Loucy (cell line): ENCODE measurements at regions not wholly inside any gene's neighbourhood (a gene's known extent, or its start where the extent isn't known, plus 50 kb on each side); places are given as distances from the start of the nearest gene placed in this dataset.

Experiments
- H2AFZ ChIP-seq: fragments of 200-600 bp; sonication (generic); 2 replicates; pipeline ENCODE4 v1.6.0; 2016; ENCODE audit warnings: antibody characterized with exemption, mild to moderate bottlenecking, low read length, moderate library complexity
- H3F3A ChIP-seq: fragments of 200-600 bp; 2 replicates; pipeline ENCODE4 v1.6.0; 2016; ENCODE audit warnings: antibody characterized with exemption, low read depth, mild to moderate bottlenecking
- H3K27me3 ChIP-seq: fragments of 200-600 bp; sonication (generic); 2 replicates; pipeline ENCODE4 v1.6.1; 2014; ENCODE audit warnings: low read length, mild to moderate bottlenecking; ENCODE audit not compliant: insufficient read depth, poor library complexity, severe bottlenecking
- H3K36me3 ChIP-seq: fragments of 200-600 bp; sonication (generic); 2 replicates; pipeline ENCODE4 v1.6.1; 2016; ENCODE audit warnings: low read length; ENCODE audit not compliant: insufficient read depth
- H3K4me1 ChIP-seq: fragments of 200-600 bp; sonication (generic); 2 replicates; pipeline ENCODE4 v1.5.1; 2014; ENCODE audit warnings: low read length, mild to moderate bottlenecking; ENCODE audit not compliant: insufficient read depth, poor library complexity, severe bottlenecking
- H3K4me2 ChIP-seq: fragments of 200-600 bp; sonication (generic); 2 replicates; pipeline ENCODE4 v1.6.0; 2014; ENCODE audit warnings: antibody characterized with exemption, low read length, low read depth, mild to moderate bottlenecking; ENCODE audit not compliant: poor library complexity, severe bottlenecking
- H3K4me3 ChIP-seq: fragments of 200-600 bp; sonication (generic); 2 replicates; pipeline ENCODE4 v1.5.1; 2014; ENCODE audit warnings: low read length, mild to moderate bottlenecking, mixed read lengths; ENCODE audit not compliant: poor library complexity, severe bottlenecking
- H3K79me2 ChIP-seq: fragments of 200-600 bp; sonication (generic); 2 replicates; pipeline ENCODE4 v1.6.1; 2014; ENCODE audit warnings: low read length; ENCODE audit not compliant: insufficient read depth
- H3K9ac ChIP-seq: fragments of 200-600 bp; sonication (generic); 2 replicates; pipeline ENCODE4 v1.6.0; 2014; ENCODE audit warnings: mild to moderate bottlenecking, low read depth, low read length, moderate library complexity; ENCODE audit not compliant: poor library complexity, severe bottlenecking
- H3K9me2 ChIP-seq: fragments of 200-600 bp; sonication (generic); replicated peaks from 2 replicates; pipeline ENCODE4 v1.6.1; 2016; ENCODE audit warnings: low read depth, low read length, mixed read lengths
- H3K9me3 ChIP-seq: fragments of 200-600 bp; sonication (generic); 2 replicates; pipeline ENCODE4 v1.6.1; 2014; ENCODE audit warnings: mild to moderate bottlenecking, antibody characterized with exemption, low read length, low read depth; ENCODE audit not compliant: insufficient read depth
- H4K20me1 ChIP-seq: fragments of 200-600 bp; sonication (generic); 2 replicates; pipeline ENCODE4 v1.6.0; 2014; ENCODE audit warnings: antibody characterized with exemption, low read length, mild to moderate bottlenecking; ENCODE audit not compliant: insufficient read depth, poor library complexity, severe bottlenecking
- EZH2phosphoT487 ChIP-seq: fragments of 200-600 bp; IDR thresholded peaks from 2 replicates; pipeline ENCODE4 v1.6.1; 2018; ENCODE audit warnings: antibody characterized with exemption, mild to moderate bottlenecking, moderate library complexity, borderline replicate concordance
- TF ChIP-seq, protein P1 (sequence below): fragments of 200-600 bp; sonication (generic); conservative IDR thresholded peaks from 2 replicates; pipeline ENCODE4 v1.5.1; 2014; ENCODE audit warnings: mild to moderate bottlenecking, antibody characterized with exemption, low read length

DNA sequence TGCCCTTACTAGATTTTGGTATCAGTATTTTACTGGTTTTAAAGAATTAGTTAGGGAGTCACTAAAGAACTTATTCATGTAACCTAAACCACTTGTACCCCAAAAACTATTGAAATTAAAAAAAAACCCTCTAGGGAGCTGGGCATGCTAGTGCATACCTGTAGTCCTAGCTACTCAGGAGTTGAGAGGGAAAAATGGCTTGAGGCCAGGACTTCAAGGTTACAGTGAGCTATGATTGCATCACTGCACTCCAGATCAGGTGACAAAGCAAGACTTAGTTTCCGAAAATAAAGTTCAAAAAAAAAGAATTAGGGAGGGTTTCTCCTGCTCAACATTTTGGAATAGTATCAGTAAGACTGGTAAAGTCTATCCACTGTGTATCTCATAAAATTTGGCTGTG lies 364.4 kb upstream of the LUZP2 start:
- no peaks in the 10 kb centered on the region for H3K36me3 ChIP-seq
- no peak for TF ChIP-seq EZH2phosphoT487

DNA sequence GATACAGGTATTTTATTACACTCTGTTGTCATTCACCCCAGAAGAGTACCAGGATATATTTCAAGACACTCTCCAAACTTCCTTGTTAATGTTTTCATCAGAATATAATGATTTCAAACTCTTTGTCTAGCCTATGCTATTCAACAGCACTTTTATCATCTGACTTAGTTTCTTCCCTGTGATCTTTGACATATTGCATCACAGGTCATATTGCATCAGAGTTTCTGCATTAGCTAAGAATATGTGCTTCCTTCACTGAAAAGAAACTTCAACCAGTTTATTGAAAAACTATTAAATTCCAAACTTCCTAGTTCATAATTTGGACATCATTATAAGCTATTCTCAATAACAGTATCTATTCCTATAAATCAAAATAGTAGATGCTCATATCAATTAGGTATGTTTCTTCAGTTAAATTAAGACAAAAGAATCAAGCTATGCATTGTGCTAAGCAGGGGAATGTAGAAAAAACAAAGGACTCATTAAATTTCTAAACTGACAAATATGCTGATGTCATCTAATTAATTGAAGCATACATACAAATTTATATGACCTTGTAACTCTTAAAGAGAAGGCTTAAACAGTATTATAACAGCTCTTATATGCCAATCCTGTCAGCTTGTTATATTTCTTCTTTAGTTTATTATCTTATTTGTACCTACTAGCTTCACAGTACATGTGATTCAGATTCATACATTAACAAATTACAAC lies 361.8 kb upstream of the LUZP2 start:
- no peaks in the 10 kb centered on the region for H3K27me3 ChIP-seq
- no peak overlapping the region for H2AFZ ChIP-seq
- H3K9me2 ChIP-seq: no peaks in the 10 kb centered on the region
- no peaks in the 10 kb centered on the region for H3K4me1 ChIP-seq
- H3K9me3 ChIP-seq: no peaks in the 10 kb centered on the region
- H3K4me3 ChIP-seq: no peak overlapping the region
- no peak overlapping the region for H3K9ac ChIP-seq
- no peak overlapping the region for H3K4me2 ChIP-seq
- H3K79me2 ChIP-seq: no peaks in the 10 kb centered on the region
- no peaks in the 10 kb centered on the region for H3F3A ChIP-seq
- no peaks in the 10 kb centered on the region for H4K20me1 ChIP-seq
- no peaks in the 10 kb centered on the region for H3K36me3 ChIP-seq
- TF ChIP-seq, protein P1, sequence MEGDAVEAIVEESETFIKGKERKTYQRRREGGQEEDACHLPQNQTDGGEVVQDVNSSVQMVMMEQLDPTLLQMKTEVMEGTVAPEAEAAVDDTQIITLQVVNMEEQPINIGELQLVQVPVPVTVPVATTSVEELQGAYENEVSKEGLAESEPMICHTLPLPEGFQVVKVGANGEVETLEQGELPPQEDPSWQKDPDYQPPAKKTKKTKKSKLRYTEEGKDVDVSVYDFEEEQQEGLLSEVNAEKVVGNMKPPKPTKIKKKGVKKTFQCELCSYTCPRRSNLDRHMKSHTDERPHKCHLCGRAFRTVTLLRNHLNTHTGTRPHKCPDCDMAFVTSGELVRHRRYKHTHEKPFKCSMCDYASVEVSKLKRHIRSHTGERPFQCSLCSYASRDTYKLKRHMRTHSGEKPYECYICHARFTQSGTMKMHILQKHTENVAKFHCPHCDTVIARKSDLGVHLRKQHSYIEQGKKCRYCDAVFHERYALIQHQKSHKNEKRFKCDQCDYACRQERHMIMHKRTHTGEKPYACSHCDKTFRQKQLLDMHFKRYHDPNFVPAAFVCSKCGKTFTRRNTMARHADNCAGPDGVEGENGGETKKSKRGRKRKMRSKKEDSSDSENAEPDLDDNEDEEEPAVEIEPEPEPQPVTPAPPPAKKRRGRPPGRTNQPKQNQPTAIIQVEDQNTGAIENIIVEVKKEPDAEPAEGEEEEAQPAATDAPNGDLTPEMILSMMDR: no peak
- TF ChIP-seq EZH2phosphoT487: no peak

More for the DNA sequence above, 364.4 kb upstream of the LUZP2 start:
- no peaks in the 10 kb centered on the region for H3F3A ChIP-seq
- H3K4me3 ChIP-seq: no peak overlapping the region
- no peaks in the 10 kb centered on the region for H3K9me2 ChIP-seq
- no peaks in the 10 kb centered on the region for H4K20me1 ChIP-seq
- H3K4me1 ChIP-seq: no peaks in the 10 kb centered on the region
- no peaks in the 10 kb centered on the region for H3K27me3 ChIP-seq
- H3K79me2 ChIP-seq: no peaks in the 10 kb centered on the region
- no peak overlapping the region for H3K9ac ChIP-seq
- H3K4me2 ChIP-seq: no peak overlapping the region
- H3K9me3 ChIP-seq: no peaks in the 10 kb centered on the region
- no peak overlapping the region for H2AFZ ChIP-seq

DNA sequence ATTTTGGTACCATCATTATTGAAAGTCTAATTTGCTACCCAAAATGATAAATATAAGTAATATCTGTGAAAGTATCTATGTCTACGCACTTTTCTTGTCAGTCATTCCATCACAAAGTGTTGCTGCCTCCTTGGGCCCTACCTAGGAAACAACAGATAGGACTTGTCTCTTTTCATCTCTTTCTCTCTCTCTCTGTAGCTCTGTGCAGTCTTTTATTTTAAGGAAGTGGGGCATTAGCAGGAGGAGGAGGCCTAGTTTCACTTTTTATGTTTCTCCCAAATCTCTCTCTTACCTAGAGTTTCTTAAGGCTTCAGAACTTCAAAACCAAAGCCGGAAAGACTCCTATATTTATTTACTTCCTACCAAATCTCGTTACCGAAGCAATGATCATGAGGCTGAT lies 354.8 kb upstream of the LUZP2 start:
- no peak overlapping the region for H3K4me3 ChIP-seq
- H3K9ac ChIP-seq: no peak overlapping the region
- no peaks in the 10 kb centered on the region for H3F3A ChIP-seq
- peak overlapping the region; percentile 62 for H2AFZ ChIP-seq
- H3K4me1 ChIP-seq: peaks cover 2% of the 10 kb centered on the region
- H3K4me2 ChIP-seq: no peak overlapping the region
- H4K20me1 ChIP-seq: no peaks in the 10 kb centered on the region
- no peaks in the 10 kb centered on the region for H3K36me3 ChIP-seq
- no peaks in the 10 kb centered on the region for H3K27me3 ChIP-seq
- H3K9me3 ChIP-seq: no peaks in the 10 kb centered on the region
- TF ChIP-seq, protein P1: no peak
- TF ChIP-seq EZH2phosphoT487: no peak
- H3K79me2 ChIP-seq: no peaks in the 10 kb centered on the region
- no peaks in the 10 kb centered on the region for H3K9me2 ChIP-seq

DNA sequence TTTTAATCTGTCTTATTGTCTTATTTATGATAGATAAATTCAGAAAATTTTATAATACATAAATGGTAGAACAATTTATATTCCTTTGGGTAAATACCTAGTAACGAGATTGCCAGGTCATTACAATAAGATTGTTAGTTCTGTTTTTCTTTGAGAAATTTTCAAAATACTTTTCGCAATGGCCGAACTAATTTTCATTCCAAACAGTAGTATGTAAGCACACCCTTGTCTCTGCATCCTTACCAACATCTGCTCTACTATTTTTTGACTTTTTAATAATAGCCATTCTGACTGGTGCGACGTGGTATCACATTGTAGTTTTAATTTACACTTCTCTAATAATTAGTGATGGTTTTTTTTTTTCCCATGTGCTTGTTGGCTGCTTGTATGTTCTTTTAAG lies 351.4 kb upstream of the LUZP2 start:
- Histone ChIP-seq H3K79me2 (no peaks in the 10 kb centered on the region), H3K9me3 (no peaks in the 10 kb centered on the region)
- TF ChIP-seq, protein P1: no peak
- no peak for TF ChIP-seq EZH2phosphoT487

More for the DNA sequence above, 351.4 kb upstream of the LUZP2 start:
- no peaks in the 10 kb centered on the region for H3K36me3 ChIP-seq
- H2AFZ ChIP-seq: no peak overlapping the region
- no peak overlapping the region for H3K4me2 ChIP-seq
- no peaks in the 10 kb centered on the region for H3F3A ChIP-seq
- no peaks in the 10 kb centered on the region for H4K20me1 ChIP-seq
- no peak overlapping the region for H3K4me3 ChIP-seq
- H3K27me3 ChIP-seq: no peaks in the 10 kb centered on the region
- H3K9me2 ChIP-seq: no peaks in the 10 kb centered on the region
- no peak overlapping the region for H3K9ac ChIP-seq
- H3K4me1 ChIP-seq: peaks cover 2% of the 10 kb centered on the region
